GM12864 (cell line): ENCODE measurements at regions not wholly inside any gene's neighbourhood (a gene's known extent, or its start where the extent isn't known, plus 50 kb on each side); places are given as distances from the start of the nearest gene placed in this dataset.

ENCODE experiments used
- DNase-seq: peaks from one replicate; pipeline ENCODE4 v3.0.0-alpha.2; 2011; ENCODE audit warnings: low read depth
- H3K4me3 ChIP-seq: 2 replicates; pipeline ENCODE4 v1.5.1; 2011; ENCODE audit warnings: mild to moderate bottlenecking, low read depth, low read length, control low read depth
- CTCF ChIP-seq: IDR thresholded peaks from 2 replicates; pipeline ENCODE4 v1.5.1; 2011; ENCODE audit warnings: low read depth, mild to moderate bottlenecking, moderate library complexity, low read length, control low read depth, inconsistent platforms; ENCODE audit errors: missing control alignments

- no peak for TF ChIP-seq CTCF
- H3K4me3 ChIP-seq, result no peak overlapping the region
- DNase-seq, result no peak
Measured at GRCh38 chr11:28461338-28461737, 353.1 kb downstream of the METTL15 start.

DNA sequence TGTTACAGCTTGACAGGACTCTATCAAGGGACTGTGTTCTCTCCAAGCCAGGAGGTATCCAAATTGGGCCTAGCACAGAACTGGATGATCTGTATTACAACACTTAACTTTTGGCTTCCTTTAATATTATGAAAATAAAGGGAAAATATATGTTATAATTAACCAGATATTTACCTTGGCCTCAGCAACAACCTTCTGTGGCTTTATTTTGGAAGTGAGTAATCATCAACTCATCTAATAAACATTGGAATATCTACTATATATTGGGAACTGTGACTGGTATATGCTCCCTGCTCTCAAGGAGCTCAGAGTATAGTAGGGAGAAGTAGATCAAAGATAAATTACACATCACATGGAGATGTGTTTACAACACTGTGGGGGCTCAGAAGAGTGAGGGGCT, 352.2 kb downstream of the METTL15 start:
- DNase-seq, result no peak
- H3K4me3 ChIP-seq, result no peak overlapping the region
- TF ChIP-seq CTCF, result no peak

- no peak for TF ChIP-seq CTCF
- DNase-seq, result no peak
- no peak overlapping the region for H3K4me3 ChIP-seq
Measured at GRCh38 chr11:28459912-28460311, 351.7 kb downstream of the METTL15 start.

- no peak for DNase-seq
- H3K4me3 ChIP-seq, result no peak overlapping the region
- no peak for TF ChIP-seq CTCF
Measured at GRCh38 chr11:28457481-28458065, 349.4 kb downstream of the METTL15 start.

GRCh38 chr11:28448186-28448585, 340.0 kb downstream of the METTL15 start:
- H3K4me3 ChIP-seq, result no peak overlapping the region
- TF ChIP-seq CTCF, result no peak
- no peak for DNase-seq

GRCh38 chr11:28447226-28447625, 339.0 kb downstream of the METTL15 start:
- no peak overlapping the region for H3K4me3 ChIP-seq
- no peak for TF ChIP-seq CTCF
- no peak for DNase-seq

- TF ChIP-seq CTCF, result no peak
- H3K4me3 ChIP-seq, result no peak overlapping the region
- no peak for DNase-seq
Measured at GRCh38 chr11:28442131-28442530, 333.9 kb downstream of the METTL15 start.
